Right renal pelvis (tissue), 4 donors: ENCODE measurements at regions not wholly inside any gene's neighbourhood (a gene's known extent, or its start where the extent isn't known, plus 50 kb on each side); places are given as distances from the start of the nearest gene placed in this dataset.

Experiments used
- DNase-seq, 4 donors: peaks; one replicate each; pipeline ENCODE4 v3.0.0-alpha.2; 2013; ENCODE audit warnings: low read depth in 4 of 4, low spot score in 3 of 4, missing footprints in 1 of 4

DNA sequence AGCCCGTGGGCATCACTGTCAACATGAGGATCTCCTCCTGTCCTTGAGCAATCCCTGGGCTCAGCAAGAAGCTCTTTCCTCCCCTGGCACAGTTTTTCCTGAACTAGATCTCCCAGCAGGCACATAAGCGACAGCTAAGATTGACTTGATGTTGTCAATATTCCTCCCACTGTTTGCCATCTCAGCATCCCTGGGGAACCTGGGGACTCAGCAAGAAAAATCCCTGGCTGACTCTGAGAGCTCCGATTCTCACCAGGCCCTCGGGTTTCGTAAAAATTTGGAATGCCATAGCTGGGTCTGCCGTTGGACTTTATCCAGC is 687.2 kb downstream of the MATN1 start:
- no peak for DNase-seq

DNA sequence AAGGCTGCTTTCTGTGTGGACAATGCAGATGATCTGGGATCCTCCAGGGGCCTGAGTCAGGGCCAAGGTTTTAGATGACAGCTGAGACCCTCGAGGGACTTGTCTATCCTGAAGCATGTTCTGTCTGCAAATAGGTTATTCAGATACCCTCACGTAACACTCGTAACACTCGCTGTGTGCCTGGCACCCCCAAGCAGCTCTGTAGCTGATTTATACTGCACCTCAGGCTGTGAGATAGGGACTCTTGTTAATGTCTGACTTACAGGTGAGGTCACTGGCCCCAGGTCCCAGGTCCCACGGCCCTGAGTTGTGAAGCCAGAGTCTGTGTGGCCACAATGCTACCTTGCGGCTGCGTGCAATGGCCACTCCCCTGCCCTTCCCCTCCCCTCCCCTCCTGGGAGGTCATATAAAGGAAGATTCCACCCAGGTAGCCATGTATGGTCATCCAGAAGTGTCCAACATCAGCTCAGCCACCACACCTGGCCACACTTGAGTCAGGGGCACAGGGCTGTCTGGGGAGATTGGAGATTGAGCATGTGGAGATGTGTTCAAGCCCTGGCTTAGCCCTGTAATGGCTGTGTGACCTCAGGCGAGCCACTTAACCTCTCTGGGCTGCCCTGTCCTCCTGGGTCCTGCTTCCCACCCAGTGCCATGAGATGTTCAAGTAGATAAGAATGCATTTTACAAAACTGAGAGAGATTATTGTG is 687.7 kb downstream of the MATN1 start:
- no peak for DNase-seq

DNA sequence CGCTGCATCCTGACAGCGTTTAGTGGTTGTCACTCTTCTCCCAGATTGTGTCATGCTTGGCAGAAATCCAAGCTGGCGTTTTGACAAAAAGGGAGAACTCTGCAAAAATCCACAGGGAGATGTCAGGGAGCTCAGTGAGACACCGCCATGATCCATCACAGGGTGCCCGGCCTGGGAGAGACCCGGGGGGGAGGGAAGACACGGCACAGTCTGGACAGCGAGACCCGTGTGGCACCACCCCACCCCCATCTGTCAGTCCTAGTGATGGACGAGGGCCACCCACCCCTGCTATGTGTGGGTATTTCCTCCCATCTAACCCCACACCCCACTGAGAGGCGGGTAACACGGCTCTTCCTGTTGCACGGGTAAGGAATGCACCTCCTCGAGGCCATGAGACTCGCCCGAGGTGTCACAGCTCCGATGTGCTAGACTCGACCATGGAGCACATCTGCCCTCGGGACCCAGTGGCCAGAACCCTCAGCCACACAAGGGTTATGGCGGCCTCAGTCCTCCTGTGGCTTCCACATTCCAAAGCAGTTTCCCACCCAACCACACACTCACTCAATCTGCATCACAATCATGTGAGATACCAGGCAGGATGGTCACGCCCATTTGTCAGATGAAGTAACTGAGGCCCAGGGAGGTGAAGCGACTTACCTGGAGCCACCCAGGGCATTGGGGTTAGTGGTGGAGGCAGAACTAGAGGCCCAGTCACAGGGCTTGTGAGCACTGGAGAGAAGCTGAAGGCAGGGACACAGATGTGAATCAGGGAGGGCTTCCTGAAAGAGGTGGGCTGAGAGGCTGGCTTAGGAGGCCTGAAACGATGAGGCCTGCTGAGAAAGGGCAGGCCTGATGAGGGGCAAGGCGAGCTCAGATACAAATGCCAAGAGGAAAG is 688.5 kb downstream of the MATN1 start:
- DNase-seq = no peak

DNA sequence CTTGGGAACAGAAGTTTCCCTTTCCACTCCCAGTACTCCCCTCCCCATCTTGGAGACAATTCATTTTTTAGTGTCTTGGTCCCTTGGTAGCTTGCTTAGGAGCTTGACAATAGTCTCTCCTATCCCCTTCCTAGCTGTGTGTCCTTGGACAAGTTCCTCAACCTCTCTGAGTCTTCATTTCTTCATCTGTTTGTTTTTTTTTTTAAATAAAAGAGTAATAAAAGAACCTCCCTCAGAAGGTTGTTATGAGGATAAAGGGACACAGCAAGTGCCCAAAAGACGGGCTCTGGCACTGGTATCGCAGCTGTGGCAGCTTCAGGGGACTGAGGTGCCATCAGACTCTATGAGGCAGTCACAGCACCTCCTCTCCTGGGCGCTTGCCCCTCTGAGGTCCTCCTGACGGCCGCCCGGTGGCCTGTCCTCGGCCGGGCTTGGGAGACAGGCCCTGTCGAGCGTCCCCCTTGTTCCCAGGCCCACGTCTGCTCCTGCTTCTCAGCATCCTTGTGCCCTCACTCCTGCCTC is 689.2 kb downstream of the MATN1 start:
- DNase-seq = no peak

DNA sequence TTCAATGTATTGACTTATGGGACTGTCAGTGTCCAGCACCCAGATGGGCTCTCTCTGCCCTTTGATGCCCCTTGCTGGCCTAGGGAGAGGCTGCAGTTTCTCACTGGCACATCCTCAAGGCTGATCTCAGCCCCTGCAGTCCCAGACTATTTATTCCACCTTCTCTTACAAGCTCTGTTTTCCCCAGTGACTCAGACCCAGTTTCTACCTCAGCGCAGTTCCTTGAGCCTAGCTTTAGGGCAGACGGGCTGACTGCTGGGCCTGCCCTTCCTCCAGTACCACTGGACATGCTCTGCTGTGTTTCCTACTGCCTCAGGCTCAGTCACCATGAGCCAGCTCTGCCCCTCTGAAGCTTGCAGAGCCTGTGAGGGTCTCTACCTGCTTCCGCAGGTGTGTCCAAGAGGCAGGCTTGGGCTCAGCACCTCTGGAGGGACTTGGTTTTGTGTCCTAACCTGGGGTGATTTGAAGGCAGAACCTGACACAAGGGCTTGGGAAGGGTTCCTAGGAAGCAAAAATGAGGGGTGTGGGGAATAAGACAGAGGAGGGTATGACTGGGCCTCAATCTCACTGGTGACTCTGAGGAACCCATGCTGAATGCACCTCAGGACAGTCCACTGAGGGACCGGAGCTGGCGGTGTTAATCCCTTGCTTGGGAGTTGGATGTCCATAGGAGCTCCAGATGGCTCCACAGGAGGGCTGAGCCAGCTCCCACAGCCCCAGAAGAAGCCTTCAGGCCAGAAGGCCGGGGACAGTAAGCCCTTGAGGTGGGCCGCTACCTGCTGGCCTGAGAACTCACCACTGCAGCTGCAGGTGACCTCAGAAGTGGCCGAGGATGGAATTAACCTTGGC is 689.9 kb downstream of the MATN1 start:
- DNase-seq = no peak

DNA sequence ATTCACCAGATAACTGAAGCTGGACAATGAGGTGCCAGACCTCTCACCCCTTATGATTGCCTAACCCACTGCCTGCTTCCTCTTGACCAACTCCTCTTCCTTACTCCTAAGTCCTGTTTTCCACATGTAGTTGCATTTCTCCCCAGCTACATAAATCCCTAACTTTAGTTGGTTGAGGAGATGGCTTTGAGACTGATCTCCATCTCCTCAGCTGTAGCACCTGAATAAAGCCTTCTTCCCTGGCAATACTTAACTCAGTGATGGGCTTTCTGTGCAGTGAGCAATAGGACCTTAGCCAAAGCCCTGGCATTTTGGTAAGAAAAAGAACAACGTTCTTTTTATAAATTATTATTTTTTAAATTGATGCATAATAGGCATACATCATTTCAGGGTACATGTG is 691.1 kb downstream of the MATN1 start:
- no peak for DNase-seq

DNA sequence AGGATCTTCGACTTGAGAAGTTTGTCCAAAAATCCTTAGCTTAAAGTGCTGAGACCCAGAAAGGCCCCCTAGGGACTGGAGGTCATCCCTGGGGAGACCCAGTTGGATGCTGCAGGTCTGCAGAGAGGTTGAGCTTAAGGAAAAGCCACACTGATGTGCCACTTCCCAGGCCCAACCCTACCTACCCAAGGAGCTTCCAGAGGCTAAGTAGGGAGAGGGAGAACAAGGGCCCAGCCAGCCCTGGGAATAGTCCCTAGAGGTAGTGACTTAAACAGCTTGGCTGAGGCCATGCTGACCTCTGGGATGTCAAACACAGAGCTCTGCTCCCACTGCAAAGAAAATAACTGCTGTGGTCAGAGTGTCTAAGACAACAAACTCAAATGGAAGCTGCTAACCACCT is 693.7 kb downstream of the MATN1 start:
- DNase-seq = no peak

DNA sequence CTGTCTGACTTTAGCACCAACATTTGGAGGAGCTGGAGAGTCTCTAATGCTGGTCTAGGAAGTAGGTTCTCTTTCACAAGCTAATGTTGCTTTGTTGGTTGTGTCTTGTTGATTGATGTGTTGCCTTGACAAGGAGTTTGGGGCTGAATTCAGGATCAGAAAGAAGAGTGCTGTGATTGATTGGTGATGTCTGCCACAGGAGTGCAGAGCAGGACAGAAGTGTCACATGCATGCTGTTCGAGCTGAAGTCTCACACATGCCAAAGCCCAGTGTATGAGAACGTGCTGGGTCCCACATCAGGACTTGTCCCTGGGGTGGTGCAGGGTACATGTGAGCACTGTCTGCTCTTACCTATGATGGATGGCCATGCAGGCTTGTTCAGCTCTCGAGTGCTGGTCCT is 694.4 kb downstream of the MATN1 start:
- DNase-seq = no peak

DNA sequence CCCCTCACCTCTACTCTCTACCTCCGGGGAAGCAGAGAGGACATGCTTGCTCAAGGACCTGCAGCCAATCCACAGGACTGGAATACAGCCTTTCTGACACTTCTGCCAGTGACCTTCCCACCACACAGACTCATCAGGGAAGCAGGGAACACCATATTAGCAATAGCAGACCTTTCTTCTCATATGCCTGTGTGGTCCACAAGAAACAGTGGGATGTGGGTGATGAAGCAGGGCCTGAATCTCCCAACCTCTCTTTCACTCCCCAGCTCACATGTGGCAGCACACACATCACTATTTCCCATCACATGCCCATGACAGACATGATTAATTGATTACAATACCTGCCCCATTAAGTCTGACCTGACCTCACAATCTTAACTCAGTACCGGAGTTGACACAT is 695.1 kb downstream of the MATN1 start:
- no peak for DNase-seq

DNA sequence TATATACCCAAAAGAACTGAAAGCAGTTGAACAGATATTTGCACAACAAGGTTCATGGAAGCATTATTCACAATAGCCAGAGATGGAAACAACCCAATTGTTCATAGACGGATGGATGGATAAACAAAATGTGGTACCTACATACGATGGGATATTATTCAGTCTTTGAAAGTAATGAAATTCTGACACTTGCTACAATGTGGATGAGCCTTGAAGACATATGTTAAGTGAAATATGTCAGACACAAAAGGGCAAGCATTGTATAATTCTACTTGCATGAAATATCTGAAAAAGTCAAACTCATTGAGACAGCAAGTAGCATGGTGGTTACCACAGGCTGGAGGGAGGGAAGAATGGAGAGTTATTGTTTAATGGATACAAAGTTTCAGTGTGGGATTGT is 696.1 kb downstream of the MATN1 start:
- no peak for DNase-seq

DNA sequence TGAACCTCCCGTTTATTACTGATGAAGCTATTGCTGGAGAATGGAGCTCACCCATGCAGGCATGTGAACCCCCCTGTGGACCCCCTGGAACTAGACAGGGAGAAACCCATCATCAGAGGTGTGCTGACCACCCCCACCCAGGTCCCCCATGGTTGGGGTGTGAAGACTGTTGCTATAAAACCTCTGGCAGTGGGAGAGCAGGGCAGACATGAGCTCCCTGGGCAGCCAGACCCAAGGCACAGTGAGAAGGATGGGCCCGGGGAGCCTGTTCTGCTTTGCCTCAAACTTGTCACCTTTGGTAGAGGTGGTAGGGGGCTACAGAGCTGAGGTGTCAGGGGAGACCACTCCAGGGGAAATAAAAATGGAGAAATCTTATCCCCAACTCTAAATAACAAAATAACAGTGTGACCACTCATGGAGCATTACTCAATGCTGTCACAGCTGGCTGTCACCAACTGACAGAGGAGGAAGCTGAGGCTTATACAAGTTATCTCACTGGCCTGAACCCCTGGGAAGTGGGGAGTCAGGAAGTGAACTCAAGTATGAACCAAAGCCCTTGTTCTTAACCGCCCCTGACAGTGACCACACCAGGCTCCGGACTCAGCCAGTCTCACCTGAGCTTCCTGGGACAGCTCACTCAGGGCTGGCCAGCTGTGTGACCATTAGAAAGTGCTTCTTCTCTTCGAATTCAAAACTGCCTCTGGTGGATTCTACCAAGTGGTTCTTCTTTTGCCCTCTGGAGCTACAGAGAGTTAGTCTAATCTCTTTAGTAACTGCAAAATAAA is 698.8 kb downstream of the MATN1 start:
- DNase-seq = no peak

DNA sequence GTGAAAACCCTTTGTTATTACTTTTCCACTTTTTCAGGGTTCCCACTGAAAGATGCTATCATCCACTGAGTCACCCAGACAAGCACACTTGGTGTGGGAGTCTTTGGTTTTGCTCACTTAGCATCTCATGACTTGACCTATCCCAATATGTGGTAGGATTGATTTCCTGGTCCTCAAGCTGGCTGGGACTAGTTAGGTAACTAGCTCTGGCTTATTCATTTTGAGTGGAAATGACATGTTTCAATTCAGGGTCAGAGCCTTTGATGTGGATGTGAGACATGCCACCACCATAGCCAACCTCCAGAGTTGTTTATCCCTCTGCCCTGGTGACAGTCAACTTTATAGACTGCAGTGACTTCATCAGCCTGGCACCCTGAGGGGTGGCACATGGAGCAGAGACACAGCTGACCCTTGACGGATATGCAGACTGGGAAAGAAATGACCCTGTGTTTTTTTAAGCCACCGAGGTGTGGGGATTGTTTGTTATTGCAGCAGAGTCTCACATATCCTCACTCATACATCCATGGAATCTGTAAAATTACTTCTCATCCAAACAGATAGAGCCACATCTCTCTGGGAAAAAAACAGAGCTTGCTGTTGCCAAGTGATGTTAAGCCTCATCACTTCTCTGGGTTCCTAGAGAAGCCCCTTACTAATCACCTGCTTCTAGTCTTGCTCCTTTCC is 699.9 kb downstream of the MATN1 start:
- DNase-seq = no peak

DNA sequence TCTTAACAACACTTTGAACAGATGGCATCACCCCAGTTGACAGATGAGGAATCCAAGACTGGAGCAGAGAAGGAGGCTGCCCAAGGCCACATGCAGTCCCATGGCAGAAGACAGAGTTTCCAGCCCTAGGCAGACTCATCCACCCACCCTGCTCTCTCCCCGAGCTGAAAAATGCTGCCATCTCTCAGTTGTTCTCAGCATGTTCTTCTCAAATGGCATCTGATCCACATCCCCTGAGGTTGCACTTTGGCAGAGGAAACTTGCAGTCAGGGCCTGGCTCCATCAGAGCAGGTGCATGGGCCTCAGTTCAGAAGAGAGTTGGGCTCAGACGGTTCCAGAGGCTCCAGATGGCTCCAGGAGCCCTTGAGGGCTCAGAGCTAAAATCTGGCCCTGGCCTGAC is 709.4 kb downstream of the MATN1 start:
- DNase-seq = no peak

DNA sequence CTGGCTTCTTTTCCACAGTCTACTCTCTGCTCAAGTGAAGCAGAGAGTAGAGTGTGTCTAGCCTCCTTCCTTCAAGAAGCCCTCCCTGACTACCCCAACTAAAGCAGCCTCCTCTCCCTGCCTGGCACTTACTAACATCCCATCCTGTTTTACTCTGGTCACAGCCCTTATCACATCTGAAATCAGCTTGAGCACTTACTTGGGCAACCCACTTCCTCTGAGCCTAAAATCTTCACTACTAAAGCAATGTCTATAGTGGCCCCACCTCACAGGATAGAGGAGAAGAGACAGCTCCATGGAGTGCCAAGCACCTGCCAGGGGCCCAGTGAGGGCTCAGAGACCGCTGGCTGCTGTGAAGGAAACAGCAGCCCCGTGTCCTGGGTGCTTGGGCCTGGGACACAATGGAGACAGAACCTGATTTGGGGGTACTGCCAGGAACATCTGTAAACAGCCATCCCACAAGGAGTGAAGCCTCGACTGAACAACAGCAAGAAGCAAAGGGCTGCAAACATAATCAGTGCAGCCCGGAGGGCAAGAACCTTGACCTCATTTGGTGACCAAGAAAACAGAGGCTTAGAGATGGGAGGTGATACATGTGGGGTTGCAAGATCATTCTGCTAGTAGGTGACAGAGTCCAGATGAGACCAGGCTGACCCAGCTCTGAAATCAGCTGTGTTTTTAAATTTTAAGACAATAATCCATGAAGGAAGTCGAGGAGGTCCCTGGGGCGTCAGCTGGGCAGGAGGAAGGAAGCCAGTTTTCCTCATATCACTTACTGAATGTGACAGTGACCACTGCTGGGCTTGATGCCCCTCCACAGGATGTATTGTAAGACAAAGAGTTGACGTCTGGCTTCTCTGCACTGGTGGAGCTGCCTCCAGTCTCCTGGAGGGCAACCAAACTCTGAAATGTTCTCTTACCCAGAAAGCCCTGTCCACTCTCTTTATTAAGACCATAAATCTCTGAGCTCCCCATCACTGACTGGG is 710.6 kb downstream of the MATN1 start:
- DNase-seq = no peak

DNA sequence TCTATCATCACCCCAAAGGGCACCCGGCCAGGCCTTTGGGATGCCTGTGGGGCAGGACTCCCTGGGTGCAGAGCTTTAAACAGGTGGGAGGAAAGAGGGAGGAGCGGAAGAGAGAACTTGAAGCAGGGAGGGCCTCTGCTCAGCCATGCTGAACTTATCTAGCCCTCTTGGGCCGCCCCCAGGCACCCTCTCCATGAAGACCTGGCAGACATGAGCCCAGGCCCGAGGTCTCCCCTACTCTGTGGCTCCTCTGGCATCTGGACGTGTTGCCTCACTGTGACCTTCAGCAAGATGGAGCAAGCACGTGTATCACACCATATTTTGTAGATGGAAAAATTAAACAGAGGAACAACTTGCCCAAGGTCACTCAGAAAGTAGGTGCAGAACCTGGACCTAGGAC is 711.4 kb downstream of the MATN1 start:
- DNase-seq = no peak

DNA sequence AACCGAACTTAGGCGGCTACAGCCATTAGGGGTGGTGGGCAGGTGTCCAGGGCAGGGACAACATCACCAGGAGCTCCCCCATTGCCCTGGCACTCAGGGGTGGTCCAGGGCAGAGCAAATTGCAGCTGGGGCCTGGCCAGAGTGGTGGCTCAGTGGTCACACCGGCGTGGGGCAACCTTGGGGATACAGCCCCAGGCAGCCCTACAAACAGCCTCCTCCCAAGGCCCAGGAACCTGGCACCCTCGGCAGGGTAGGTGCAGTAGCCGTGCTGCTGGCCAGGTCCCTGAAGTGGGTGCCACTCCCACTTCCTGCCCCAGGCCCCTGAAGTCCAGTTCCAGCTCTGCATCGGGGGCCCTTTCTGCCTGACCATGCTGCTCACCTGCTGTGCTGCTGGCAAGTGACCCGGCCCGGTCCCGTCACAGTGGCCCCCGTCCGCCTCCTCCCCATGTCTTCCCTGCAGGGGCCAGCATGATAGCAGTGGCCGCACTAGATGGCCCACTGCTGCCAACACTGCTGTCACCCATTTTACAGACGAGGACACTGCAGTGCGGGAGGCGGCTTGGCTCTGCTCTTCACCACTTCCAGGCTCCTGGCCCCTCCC is 712.8 kb downstream of the MATN1 start:
- DNase-seq = no peak

DNA sequence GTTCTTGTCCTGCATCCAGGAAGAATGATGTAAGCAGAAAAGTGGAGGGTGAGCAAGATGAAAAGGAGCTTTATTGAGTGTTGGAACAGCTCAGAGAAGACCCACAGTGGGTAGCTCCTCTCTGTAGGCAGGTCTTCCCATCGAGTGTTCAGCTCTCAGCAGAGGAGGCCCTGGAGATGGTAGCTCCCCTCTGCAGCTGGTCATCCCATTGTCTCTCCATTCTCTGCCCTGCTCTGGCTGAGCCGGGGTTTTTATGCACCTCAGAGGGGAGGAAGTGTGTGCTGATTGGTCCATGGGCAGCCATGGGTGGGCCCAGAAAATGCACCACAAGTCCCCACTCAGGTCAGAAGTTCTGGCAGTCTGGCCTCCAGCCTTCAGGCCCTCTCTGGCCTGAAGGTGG is 713.7 kb downstream of the MATN1 start:
- DNase-seq = no peak

DNA sequence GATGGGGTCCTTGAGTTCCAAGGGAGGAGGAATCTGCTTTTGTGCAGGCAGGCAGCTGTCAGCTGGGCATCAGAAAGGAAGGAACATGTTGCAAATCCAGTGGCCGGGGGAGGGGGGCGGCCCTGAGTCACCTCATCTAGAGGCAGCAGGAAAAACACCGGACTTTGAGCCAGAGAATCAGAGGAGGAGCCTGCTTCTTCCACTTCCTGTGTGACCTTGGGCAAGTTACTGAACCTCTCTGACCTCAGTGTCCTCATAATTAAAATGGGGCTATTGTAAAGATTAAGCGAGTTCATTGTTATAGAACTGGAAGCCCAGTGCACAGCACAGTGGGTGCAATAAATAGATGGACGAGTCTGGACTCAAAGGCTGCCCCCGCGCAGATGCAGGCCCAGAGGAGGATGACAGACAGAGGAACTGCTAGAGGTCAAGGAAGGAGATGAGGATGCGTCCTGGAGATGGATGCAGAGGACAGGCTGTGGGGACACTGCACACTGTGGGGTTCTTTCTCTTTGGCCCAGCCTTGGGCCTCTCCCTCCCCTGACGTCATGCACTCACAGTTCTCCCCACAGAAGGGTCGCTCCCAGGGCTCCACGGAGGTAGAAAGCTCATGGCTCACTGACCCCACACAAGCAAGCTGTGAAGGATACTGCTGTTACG is 714.3 kb downstream of the MATN1 start:
- DNase-seq = no peak
